HCT116 (cell line): ENCODE measurements at regions not wholly inside any gene's neighbourhood (a gene's known extent, or its start where the extent isn't known, plus 50 kb on each side); places are given as distances from the start of the nearest gene placed in this dataset.

Source experiments
- CEBPB ChIP-seq: IDR thresholded peaks from 2 replicates; pipeline ENCODE4 v1.6.1; 2012; ENCODE audit warnings: low read depth
- ELF1 ChIP-seq: IDR thresholded peaks from 2 replicates; pipeline ENCODE4 v1.6.1; 2012; ENCODE audit warnings: low read depth, borderline replicate concordance
- EZH2 ChIP-seq: fragments of 200-600 bp; sonication (generic); IDR thresholded peaks from 2 replicates; pipeline ENCODE4 v1.6.1; 2017; ENCODE audit warnings: antibody characterized with exemption, mixed run types
- POLR2A ChIP-seq: IDR thresholded peaks from 2 replicates; pipeline ENCODE4 v1.7.0; 2011; ENCODE audit warnings: borderline replicate concordance; ENCODE audit not compliant: insufficient read depth, insufficient read length; ENCODE audit errors: extremely low read depth
- POLR2AphosphoS5 ChIP-seq: IDR thresholded peaks from 2 replicates; pipeline ENCODE4 v1.6.1; 2011; ENCODE audit warnings: mild to moderate bottlenecking, low read depth, low read length, moderate library complexity
- RAD21 ChIP-seq: IDR thresholded peaks from 2 replicates; pipeline ENCODE4 v1.6.1; 2012; ENCODE audit warnings: low read depth, mild to moderate bottlenecking
- TCF7L2 ChIP-seq: IDR thresholded peaks from 2 replicates; pipeline ENCODE4 v1.7.0; 2011; ENCODE audit warnings: borderline replicate concordance, inconsistent platforms; ENCODE audit not compliant: insufficient read depth, insufficient read length; ENCODE audit errors: extremely low read depth
- YY1 ChIP-seq: IDR thresholded peaks from 2 replicates; pipeline ENCODE4 v1.6.1; 2011; ENCODE audit warnings: low read length, low read depth, moderate library complexity, mild to moderate bottlenecking; ENCODE audit not compliant: insufficient replicate concordance; ENCODE audit errors: extremely low read depth
- TF ChIP-seq, protein P1 (sequence below), 3 experiments: fragments of 200-600 bp in 1 of 3; sonication (generic) in 1 of 3; IDR thresholded peaks in 2 of 3; conservative IDR thresholded peaks in 1 of 3; 2 replicates each; pipeline ENCODE4 v1.5.1; 2012 to 2017; ENCODE audit warnings: low read depth in 2 of 3, low read length in 2 of 3, antibody characterized with exemption in 1 of 3, borderline replicate concordance in 1 of 3, control low read depth in 1 of 3, mild to moderate bottlenecking in 1 of 3, mixed read lengths in 1 of 3, mixed run types in 1 of 3, moderate library complexity in 1 of 3; ENCODE audit not compliant: insufficient read depth in 1 of 3
- TF ChIP-seq, protein P2 (sequence below): IDR thresholded peaks from 2 replicates; pipeline ENCODE4 v1.6.1; 2012; ENCODE audit warnings: low read depth
- TF ChIP-seq, protein P3 (sequence below): IDR thresholded peaks from 2 replicates; pipeline ENCODE4 v1.6.1; 2012

DNA sequence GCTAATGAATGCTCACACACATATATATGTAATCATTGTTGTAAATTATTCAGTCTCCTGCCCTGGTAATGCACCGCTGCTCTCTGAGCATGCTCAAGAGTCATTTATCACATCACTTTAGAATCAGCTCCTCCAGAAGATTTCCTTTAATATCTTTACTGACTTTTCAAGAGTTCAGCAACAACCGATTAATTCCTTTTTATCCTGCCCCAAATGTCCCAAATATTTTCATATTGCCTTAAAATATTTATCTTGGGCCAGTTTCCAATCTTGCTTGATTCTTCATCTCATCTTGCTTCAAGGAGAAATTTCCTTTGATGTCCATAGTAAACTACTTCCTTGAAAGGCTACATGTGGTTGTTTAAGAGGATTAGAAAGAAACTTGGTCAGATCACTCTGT lies 132.5 kb downstream of the NHLRC3 start:
- TF ChIP-seq TCF7L2, result no peak
- TF ChIP-seq POLR2A, result no peak
- no peak for TF ChIP-seq POLR2AphosphoS5
- TF ChIP-seq, protein P1, sequence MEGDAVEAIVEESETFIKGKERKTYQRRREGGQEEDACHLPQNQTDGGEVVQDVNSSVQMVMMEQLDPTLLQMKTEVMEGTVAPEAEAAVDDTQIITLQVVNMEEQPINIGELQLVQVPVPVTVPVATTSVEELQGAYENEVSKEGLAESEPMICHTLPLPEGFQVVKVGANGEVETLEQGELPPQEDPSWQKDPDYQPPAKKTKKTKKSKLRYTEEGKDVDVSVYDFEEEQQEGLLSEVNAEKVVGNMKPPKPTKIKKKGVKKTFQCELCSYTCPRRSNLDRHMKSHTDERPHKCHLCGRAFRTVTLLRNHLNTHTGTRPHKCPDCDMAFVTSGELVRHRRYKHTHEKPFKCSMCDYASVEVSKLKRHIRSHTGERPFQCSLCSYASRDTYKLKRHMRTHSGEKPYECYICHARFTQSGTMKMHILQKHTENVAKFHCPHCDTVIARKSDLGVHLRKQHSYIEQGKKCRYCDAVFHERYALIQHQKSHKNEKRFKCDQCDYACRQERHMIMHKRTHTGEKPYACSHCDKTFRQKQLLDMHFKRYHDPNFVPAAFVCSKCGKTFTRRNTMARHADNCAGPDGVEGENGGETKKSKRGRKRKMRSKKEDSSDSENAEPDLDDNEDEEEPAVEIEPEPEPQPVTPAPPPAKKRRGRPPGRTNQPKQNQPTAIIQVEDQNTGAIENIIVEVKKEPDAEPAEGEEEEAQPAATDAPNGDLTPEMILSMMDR (IDR thresholded peaks at IDR 0.05 in 2 of 3, conservative IDR thresholded peaks at IDR 0.05 in 1 of 3; ENCODE audit: borderline replicate concordance in 1 of 3, insufficient read depth in 1 of 3, low read depth in 2 of 3, low read length in 2 of 3), result no peak
- TF ChIP-seq CEBPB, result no peak
- TF ChIP-seq RAD21, result no peak
- TF ChIP-seq YY1, result no peak
- TF ChIP-seq, protein P2, sequence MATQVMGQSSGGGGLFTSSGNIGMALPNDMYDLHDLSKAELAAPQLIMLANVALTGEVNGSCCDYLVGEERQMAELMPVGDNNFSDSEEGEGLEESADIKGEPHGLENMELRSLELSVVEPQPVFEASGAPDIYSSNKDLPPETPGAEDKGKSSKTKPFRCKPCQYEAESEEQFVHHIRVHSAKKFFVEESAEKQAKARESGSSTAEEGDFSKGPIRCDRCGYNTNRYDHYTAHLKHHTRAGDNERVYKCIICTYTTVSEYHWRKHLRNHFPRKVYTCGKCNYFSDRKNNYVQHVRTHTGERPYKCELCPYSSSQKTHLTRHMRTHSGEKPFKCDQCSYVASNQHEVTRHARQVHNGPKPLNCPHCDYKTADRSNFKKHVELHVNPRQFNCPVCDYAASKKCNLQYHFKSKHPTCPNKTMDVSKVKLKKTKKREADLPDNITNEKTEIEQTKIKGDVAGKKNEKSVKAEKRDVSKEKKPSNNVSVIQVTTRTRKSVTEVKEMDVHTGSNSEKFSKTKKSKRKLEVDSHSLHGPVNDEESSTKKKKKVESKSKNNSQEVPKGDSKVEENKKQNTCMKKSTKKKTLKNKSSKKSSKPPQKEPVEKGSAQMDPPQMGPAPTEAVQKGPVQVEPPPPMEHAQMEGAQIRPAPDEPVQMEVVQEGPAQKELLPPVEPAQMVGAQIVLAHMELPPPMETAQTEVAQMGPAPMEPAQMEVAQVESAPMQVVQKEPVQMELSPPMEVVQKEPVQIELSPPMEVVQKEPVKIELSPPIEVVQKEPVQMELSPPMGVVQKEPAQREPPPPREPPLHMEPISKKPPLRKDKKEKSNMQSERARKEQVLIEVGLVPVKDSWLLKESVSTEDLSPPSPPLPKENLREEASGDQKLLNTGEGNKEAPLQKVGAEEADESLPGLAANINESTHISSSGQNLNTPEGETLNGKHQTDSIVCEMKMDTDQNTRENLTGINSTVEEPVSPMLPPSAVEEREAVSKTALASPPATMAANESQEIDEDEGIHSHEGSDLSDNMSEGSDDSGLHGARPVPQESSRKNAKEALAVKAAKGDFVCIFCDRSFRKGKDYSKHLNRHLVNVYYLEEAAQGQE, result no peak
- TF ChIP-seq EZH2, result no peak
- TF ChIP-seq, protein P3, sequence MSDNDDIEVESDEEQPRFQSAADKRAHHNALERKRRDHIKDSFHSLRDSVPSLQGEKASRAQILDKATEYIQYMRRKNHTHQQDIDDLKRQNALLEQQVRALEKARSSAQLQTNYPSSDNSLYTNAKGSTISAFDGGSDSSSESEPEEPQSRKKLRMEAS, result no peak
- TF ChIP-seq ELF1, result no peak
